ENCODE measurements at regions not wholly inside any gene's neighbourhood (a gene's known extent, or its start where the extent isn't known, plus 50 kb on each side); places are given as distances from the start of the nearest gene placed in this dataset.

DNA sequence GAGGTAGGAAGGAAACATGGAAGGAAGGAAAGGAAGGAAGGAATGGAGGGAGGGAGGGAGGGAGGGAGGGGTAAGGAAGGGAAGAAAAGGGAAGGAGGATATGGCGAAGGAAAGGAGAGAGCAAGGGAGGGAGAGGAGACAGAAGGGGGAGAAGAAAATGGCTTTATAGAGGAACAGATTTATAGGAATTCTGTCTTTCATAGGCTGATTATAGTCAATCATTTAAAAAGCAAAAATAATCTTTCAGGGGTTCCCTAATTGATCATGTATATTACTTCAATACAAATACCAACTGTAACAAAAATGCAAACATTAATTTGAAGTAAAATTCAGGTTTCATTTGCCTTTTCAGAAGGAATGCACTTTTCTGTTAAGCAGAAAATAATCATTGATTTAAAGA, 519.1 kb downstream of the MDFIC start:
- Histone ChIP-seq H3K9me2 (ENCODE audit: insufficient read depth, low read length) (no peaks in the 10 kb centered on the region), H3K9ac (ENCODE audit: low read length) (no peak overlapping the region), H3K79me2 (replicated peaks; ENCODE audit: insufficient read depth, low read length) (no peaks in the 10 kb centered on the region), H3K36me3 (ENCODE audit: insufficient read depth, low read length) (no peaks in the 10 kb centered on the region), H4K20me1 (ENCODE audit: insufficient read depth) (no peaks in the 10 kb centered on the region), H3K4me2 (ENCODE audit: low read length) (no peak overlapping the region), H3K27ac (ENCODE audit: low read length) (no peak overlapping the region), H3K9me3 (ENCODE audit: low read length) (no peaks in the 10 kb centered on the region), H2AFZ (ENCODE audit: low read depth, low read length) (no peak overlapping the region), H3F3A (ENCODE audit: insufficient read depth, low read length, poor library complexity, severe bottlenecking) (no peaks in the 10 kb centered on the region), H3K4me3 (ENCODE audit: low read length) (no peak overlapping the region), H3K27me3 (ENCODE audit: insufficient read depth, low read depth, low read length) (no peaks in the 10 kb centered on the region)
- TF ChIP-seq, protein P1, sequence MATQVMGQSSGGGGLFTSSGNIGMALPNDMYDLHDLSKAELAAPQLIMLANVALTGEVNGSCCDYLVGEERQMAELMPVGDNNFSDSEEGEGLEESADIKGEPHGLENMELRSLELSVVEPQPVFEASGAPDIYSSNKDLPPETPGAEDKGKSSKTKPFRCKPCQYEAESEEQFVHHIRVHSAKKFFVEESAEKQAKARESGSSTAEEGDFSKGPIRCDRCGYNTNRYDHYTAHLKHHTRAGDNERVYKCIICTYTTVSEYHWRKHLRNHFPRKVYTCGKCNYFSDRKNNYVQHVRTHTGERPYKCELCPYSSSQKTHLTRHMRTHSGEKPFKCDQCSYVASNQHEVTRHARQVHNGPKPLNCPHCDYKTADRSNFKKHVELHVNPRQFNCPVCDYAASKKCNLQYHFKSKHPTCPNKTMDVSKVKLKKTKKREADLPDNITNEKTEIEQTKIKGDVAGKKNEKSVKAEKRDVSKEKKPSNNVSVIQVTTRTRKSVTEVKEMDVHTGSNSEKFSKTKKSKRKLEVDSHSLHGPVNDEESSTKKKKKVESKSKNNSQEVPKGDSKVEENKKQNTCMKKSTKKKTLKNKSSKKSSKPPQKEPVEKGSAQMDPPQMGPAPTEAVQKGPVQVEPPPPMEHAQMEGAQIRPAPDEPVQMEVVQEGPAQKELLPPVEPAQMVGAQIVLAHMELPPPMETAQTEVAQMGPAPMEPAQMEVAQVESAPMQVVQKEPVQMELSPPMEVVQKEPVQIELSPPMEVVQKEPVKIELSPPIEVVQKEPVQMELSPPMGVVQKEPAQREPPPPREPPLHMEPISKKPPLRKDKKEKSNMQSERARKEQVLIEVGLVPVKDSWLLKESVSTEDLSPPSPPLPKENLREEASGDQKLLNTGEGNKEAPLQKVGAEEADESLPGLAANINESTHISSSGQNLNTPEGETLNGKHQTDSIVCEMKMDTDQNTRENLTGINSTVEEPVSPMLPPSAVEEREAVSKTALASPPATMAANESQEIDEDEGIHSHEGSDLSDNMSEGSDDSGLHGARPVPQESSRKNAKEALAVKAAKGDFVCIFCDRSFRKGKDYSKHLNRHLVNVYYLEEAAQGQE (IDR thresholded peaks at IDR 0.05; ENCODE audit: borderline replicate concordance) = no peak
- TF ChIP-seq, protein P2, sequence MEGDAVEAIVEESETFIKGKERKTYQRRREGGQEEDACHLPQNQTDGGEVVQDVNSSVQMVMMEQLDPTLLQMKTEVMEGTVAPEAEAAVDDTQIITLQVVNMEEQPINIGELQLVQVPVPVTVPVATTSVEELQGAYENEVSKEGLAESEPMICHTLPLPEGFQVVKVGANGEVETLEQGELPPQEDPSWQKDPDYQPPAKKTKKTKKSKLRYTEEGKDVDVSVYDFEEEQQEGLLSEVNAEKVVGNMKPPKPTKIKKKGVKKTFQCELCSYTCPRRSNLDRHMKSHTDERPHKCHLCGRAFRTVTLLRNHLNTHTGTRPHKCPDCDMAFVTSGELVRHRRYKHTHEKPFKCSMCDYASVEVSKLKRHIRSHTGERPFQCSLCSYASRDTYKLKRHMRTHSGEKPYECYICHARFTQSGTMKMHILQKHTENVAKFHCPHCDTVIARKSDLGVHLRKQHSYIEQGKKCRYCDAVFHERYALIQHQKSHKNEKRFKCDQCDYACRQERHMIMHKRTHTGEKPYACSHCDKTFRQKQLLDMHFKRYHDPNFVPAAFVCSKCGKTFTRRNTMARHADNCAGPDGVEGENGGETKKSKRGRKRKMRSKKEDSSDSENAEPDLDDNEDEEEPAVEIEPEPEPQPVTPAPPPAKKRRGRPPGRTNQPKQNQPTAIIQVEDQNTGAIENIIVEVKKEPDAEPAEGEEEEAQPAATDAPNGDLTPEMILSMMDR (IDR thresholded peaks at IDR 0.05; ENCODE audit: poor library complexity, severe bottlenecking) = no peak
- no peak for TF ChIP-seq TAF1 (IDR thresholded peaks at IDR 0.05; ENCODE audit: low read depth)
- TF ChIP-seq RAD21 (conservative IDR thresholded peaks at IDR 0.05) = no peak
- TF ChIP-seq POLR2AphosphoS5 (IDR thresholded peaks at IDR 0.05) = no peak
- no peak for TF ChIP-seq MXI1 (conservative IDR thresholded peaks at IDR 0.05; ENCODE audit: poor library complexity, severe bottlenecking)
- TF ChIP-seq EZH2 (IDR thresholded peaks at IDR 0.05; ENCODE audit: borderline replicate concordance, insufficient read depth, low read length, poor library complexity, severe bottlenecking) = no peak
- no peak for TF ChIP-seq EP300 (conservative IDR thresholded peaks at IDR 0.05; ENCODE audit: poor library complexity, severe bottlenecking)
- TF ChIP-seq SMC3 (conservative IDR thresholded peaks at IDR 0.05; ENCODE audit: poor library complexity) = no peak

DNA sequence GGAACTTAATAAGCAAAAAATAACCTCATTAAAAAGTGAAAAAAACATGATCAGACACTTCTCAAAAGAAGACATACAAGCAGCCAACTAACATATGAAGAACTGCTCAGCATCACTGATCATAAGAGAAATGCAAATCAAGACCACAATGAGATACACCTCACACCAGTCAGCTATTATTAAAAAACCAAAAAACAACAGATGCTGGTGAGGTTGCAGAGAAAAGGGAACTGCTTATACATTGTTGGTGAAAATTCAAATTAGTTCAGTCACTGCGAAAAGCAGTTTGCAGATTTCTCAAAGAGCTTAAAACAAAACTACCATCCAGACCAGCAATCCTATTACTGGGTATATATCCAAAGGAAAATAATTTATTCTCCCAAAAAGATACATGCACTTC, 513.3 kb downstream of the MDFIC start:
- Histone ChIP-seq H3K9ac (ENCODE audit: low read length) (no peak overlapping the region), H2AFZ (ENCODE audit: low read depth, low read length) (no peak overlapping the region), H4K20me1 (ENCODE audit: insufficient read depth) (no peaks in the 10 kb centered on the region), H3K4me3 (ENCODE audit: low read length) (no peak overlapping the region), H3K9me2 (ENCODE audit: insufficient read depth, low read length) (no peaks in the 10 kb centered on the region), H3K36me3 (ENCODE audit: insufficient read depth, low read length) (no peaks in the 10 kb centered on the region), H3K4me2 (ENCODE audit: low read length) (no peak overlapping the region), H3K27me3 (ENCODE audit: insufficient read depth, low read depth, low read length) (no peaks in the 10 kb centered on the region), H3F3A (ENCODE audit: insufficient read depth, low read length, poor library complexity, severe bottlenecking) (no peaks in the 10 kb centered on the region), H3K27ac (ENCODE audit: low read length) (no peak overlapping the region), H3K9me3 (ENCODE audit: low read length) (no peaks in the 10 kb centered on the region), H3K79me2 (replicated peaks; ENCODE audit: insufficient read depth, low read length) (no peaks in the 10 kb centered on the region)
- no peak for TF ChIP-seq EP300 (conservative IDR thresholded peaks at IDR 0.05; ENCODE audit: poor library complexity, severe bottlenecking)
- TF ChIP-seq, protein P1 (IDR thresholded peaks at IDR 0.05; ENCODE audit: borderline replicate concordance) = no peak
- no peak for TF ChIP-seq EZH2 (IDR thresholded peaks at IDR 0.05; ENCODE audit: borderline replicate concordance, insufficient read depth, low read length, poor library complexity, severe bottlenecking)
- TF ChIP-seq, protein P2 (IDR thresholded peaks at IDR 0.05; ENCODE audit: poor library complexity, severe bottlenecking) = no peak

Measured in neural cell (in vitro differentiated cells).